Fibroblast of lung (primary cell): ENCODE measurements at regions not wholly inside any gene's neighbourhood (a gene's known extent, or its start where the extent isn't known, plus 50 kb on each side); places are given as distances from the start of the nearest gene placed in this dataset.

Source experiments
- DNase-seq, 2 donors: peaks; one replicate each; pipeline versions ENCODE4 v3.0.0 to v3.0.0-alpha.2; 2010; ENCODE audit warnings: low read depth in 2 of 2
- H2AFZ ChIP-seq: 2 replicates; pipeline ENCODE4 v1.5.1; 2012; ENCODE audit warnings: low read length, control low read depth, inconsistent platforms
- H3K27ac ChIP-seq: 2 replicates; pipeline ENCODE4 v1.5.1; 2011; ENCODE audit warnings: low read length, control low read depth; ENCODE audit not compliant: insufficient read depth
- H3K27me3 ChIP-seq: 2 replicates; pipeline ENCODE4 v1.5.1; 2011; ENCODE audit warnings: mild to moderate bottlenecking, low read length; ENCODE audit not compliant: control insufficient read depth, insufficient read depth
- H3K36me3 ChIP-seq: 2 replicates; pipeline ENCODE4 v1.5.1; 2011; ENCODE audit warnings: low read length; ENCODE audit not compliant: control insufficient read depth, insufficient read depth
- H3K4me1 ChIP-seq: 2 replicates; pipeline ENCODE4 v1.5.1; 2011; ENCODE audit warnings: low read length; ENCODE audit not compliant: control insufficient read depth, insufficient read depth; ENCODE audit errors: extremely low read depth
- H3K4me2 ChIP-seq: 2 replicates; pipeline ENCODE4 v1.5.1; 2011; ENCODE audit warnings: low read length, control low read depth; ENCODE audit not compliant: insufficient read depth; ENCODE audit errors: extremely low read depth
- H3K4me3 ChIP-seq, 4 experiments: fragments of 200-600 bp in 1 of 4; sonication (generic) in 1 of 4; replicated peaks in 1 of 4; 2 replicates each; pipeline ENCODE4 v1.5.1; 2011 to 2016; ENCODE audit warnings: low read length in 4 of 4, low read depth in 3 of 4, mild to moderate bottlenecking in 3 of 4, control low read depth in 2 of 4, inconsistent platforms in 1 of 4, mixed read lengths in 1 of 4; ENCODE audit not compliant: insufficient read depth in 1 of 4; ENCODE audit errors: control extremely low read depth in 1 of 4
- H3K79me2 ChIP-seq: 2 replicates; pipeline ENCODE4 v1.5.1; 2012; ENCODE audit warnings: mild to moderate bottlenecking, low read length, inconsistent platforms; ENCODE audit not compliant: control insufficient read depth, insufficient read depth
- H3K9ac ChIP-seq: 2 replicates; pipeline ENCODE4 v1.5.1; 2011; ENCODE audit warnings: mild to moderate bottlenecking, low read length, control low read depth; ENCODE audit not compliant: insufficient read depth
- H3K9me3 ChIP-seq: 2 replicates; pipeline ENCODE4 v1.5.1; 2012; ENCODE audit warnings: low read depth, low read length; ENCODE audit not compliant: control insufficient read depth, insufficient read depth
- H4K20me1 ChIP-seq: 2 replicates; pipeline ENCODE4 v1.5.1; 2011; ENCODE audit warnings: low read length; ENCODE audit not compliant: control insufficient read depth, insufficient read depth; ENCODE audit errors: extremely low read depth
- EZH2 ChIP-seq: IDR thresholded peaks from 2 replicates; pipeline ENCODE4 v1.5.1; 2012; ENCODE audit warnings: low read length, control low read depth, mild to moderate bottlenecking; ENCODE audit errors: missing control alignments
- TF ChIP-seq, protein P1 (sequence below), 2 donors: IDR thresholded peaks in 1 of 2; conservative IDR thresholded peaks in 1 of 2; 1 replicate in 1 of 2; 2 replicates in 1 of 2; pipeline ENCODE4 v1.5.1; 2011 to 2012; ENCODE audit warnings: low read length in 2 of 2, control low read depth in 1 of 2, inconsistent platforms in 1 of 2, low read depth in 1 of 2, mild to moderate bottlenecking in 1 of 2

DNA sequence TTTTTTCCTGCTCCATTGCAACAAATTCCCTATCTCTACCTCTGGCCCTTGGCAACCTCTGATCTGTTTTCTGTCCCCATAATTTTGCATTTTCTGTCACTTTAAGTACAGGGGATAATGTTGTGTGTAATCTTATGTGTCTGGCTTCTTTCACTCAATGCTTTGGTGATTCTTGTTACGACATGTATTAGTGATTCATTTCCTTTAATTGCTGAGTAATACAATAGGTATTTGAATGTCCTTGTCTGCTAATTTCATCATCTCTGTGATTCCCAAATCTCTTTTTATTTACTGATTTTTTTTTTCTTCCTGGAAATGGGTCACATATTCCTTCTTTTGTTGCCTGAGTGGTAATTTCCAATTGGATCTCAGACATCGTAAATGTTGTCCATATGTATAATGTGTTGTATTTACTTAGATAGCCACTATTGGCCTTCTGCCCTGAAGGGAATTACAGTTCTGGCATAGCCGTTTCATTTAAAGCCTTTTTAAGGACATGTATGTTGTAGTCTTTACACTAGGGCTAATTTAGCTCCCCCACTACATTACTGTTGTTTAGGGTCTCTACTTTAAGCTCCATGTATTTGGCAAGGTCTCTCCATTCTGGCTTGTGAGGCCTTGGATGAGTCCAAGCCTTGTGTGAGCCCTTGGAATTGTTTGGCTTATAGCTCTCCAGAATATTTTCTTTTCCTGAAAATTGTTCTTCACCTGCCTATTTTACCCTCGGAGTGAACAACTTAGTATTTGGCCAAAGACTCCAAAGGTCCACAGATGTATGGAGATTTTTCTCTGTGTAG, 683.8 kb downstream of the LRRC70 start:
- Histone ChIP-seq H3K79me2 (no peaks in the 10 kb centered on the region), H4K20me1 (no peaks in the 10 kb centered on the region), H3K27me3 (no peaks in the 10 kb centered on the region), H3K4me1 (no peaks in the 10 kb centered on the region), H3K4me3 (no peak overlapping the region), H3K9ac (no peak overlapping the region), H3K36me3 (no peaks in the 10 kb centered on the region), H3K4me2 (no peak overlapping the region), H2AFZ (peak overlapping the region; percentile 23), H3K9me3 (no peaks in the 10 kb centered on the region), H3K27ac (peak overlapping the region; percentile 56)
- peak; percentile 46 to 85 for DNase-seq
- no peak for TF ChIP-seq EZH2
- TF ChIP-seq, protein P1, sequence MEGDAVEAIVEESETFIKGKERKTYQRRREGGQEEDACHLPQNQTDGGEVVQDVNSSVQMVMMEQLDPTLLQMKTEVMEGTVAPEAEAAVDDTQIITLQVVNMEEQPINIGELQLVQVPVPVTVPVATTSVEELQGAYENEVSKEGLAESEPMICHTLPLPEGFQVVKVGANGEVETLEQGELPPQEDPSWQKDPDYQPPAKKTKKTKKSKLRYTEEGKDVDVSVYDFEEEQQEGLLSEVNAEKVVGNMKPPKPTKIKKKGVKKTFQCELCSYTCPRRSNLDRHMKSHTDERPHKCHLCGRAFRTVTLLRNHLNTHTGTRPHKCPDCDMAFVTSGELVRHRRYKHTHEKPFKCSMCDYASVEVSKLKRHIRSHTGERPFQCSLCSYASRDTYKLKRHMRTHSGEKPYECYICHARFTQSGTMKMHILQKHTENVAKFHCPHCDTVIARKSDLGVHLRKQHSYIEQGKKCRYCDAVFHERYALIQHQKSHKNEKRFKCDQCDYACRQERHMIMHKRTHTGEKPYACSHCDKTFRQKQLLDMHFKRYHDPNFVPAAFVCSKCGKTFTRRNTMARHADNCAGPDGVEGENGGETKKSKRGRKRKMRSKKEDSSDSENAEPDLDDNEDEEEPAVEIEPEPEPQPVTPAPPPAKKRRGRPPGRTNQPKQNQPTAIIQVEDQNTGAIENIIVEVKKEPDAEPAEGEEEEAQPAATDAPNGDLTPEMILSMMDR (conservative IDR thresholded peaks at IDR 0.05 in 1 of 2, IDR thresholded peaks at IDR 0.05 in 1 of 2; ENCODE audit: low read depth in 1 of 2, low read length in 2 of 2) = no peak

DNA sequence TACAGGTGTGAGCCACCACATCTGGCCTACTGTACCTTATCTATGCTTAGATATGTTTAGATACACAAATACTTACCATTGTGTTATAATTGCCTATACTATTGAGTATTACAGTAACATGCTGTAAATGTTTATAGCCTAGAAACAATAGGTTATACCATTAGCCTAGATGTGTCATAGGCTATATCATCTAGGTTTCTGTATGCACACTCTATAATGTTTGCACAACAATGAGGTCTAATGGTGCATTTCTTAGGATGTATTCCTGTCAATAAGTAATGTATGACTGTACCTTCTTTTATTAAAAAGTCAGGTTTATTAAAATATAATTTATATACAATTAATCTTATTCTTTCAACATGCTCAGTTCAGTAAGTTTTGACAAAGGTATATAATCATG, 683.1 kb downstream of the LRRC70 start:
- Histone ChIP-seq H4K20me1 (no peaks in the 10 kb centered on the region), H3K4me1 (no peaks in the 10 kb centered on the region), H2AFZ (no peak overlapping the region), H3K36me3 (no peaks in the 10 kb centered on the region), H3K79me2 (no peaks in the 10 kb centered on the region), H3K27me3 (no peaks in the 10 kb centered on the region), H3K4me3 (no peak overlapping the region), H3K9me3 (no peaks in the 10 kb centered on the region), H3K27ac (no peak overlapping the region), H3K4me2 (no peak overlapping the region), H3K9ac (no peak overlapping the region)
- no peak for DNase-seq
- TF ChIP-seq EZH2 = no peak
- TF ChIP-seq, protein P1 (conservative IDR thresholded peaks at IDR 0.05 in 1 of 2, IDR thresholded peaks at IDR 0.05 in 1 of 2; ENCODE audit: low read depth in 1 of 2, low read length in 2 of 2) = no peak

DNA sequence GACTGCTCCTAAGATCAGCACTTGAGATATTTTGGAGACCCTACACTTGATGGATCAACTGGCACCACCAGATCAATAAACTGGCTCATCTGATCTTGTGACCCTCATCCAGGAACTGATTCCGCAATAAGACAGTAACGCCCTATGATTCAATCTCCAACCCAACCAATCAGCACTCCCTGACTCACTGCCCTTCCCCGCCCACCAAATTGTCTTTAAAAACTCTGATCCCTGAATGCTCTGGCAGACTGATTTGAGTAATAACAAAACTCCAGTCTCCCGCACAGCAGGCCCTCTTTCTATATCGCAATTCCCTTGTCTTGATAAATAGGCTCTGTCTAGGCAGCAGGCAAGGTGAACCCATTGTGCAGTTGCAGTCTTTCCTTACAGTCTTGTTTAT, 677.0 kb downstream of the LRRC70 start:
- H2AFZ ChIP-seq = no peak overlapping the region
- no peak overlapping the region for H3K4me3 ChIP-seq
- no peak for TF ChIP-seq EZH2
- TF ChIP-seq, protein P1 (conservative IDR thresholded peaks at IDR 0.05 in 1 of 2, IDR thresholded peaks at IDR 0.05 in 1 of 2; ENCODE audit: low read depth in 1 of 2, low read length in 2 of 2) = no peak
- no peaks in the 10 kb centered on the region for H4K20me1 ChIP-seq
- H3K9ac ChIP-seq = no peak overlapping the region
- no peak for DNase-seq
- H3K27ac ChIP-seq = no peak overlapping the region
- no peaks in the 10 kb centered on the region for H3K36me3 ChIP-seq
- no peaks in the 10 kb centered on the region for H3K27me3 ChIP-seq
- no peaks in the 10 kb centered on the region for H3K9me3 ChIP-seq
- no peaks in the 10 kb centered on the region for H3K4me1 ChIP-seq
- no peaks in the 10 kb centered on the region for H3K79me2 ChIP-seq
- no peak overlapping the region for H3K4me2 ChIP-seq
